ENCODE measurements at regions not wholly inside any gene's neighbourhood (a gene's known extent, or its start where the extent isn't known, plus 50 kb on each side); places are given as distances from the start of the nearest gene placed in this dataset. TPM values are rescaled to one million over a fixed set of nuclear protein-coding genes. Genes with fewer than 3 reads are reported as not detected.

Small RNA genes lying in the stretch of these regions (small RNA-seq; reads per million reads assigned to genes)
- gene RNA5SP234: not detected
- not detected for gene RNU6-849P
